Stimulated activated CD4-positive, alpha-beta T cell treated with anti-CD3 and anti-CD28 coated beads, Interleukin-2, amount 100 ng/mL, for 48 hours (primary cell): ENCODE measurements at regions not wholly inside any gene's neighbourhood (a gene's known extent, or its start where the extent isn't known, plus 50 kb on each side); places are given as distances from the start of the nearest gene placed in this dataset.
"Not testable (repeated sequence)": the region's sequence is repeated elsewhere in the genome, so short reads cannot be mapped to it uniquely, and the experiment has no call there.

ENCODE experiments used
- DNase-seq, 2 donors: peaks; one replicate each; pipeline ENCODE4 v3.0.0-alpha.2; 2020

GRCh38 chr14:48697362-48697761 lies 888.8 kb downstream of the RPS29 start:
- not testable (repeated sequence) for DNase-seq

- DNase-seq: no peak
These were observed 892.4 kb downstream of the RPS29 start for GRCh38 chr14:48693793-48694192.

- DNase-seq: no peak
These were observed 895.8 kb downstream of the RPS29 start for GRCh38 chr14:48690349-48690748.

GRCh38 chr14:48686650-48687049 lies 899.5 kb downstream of the RPS29 start:
- no peak for DNase-seq

- DNase-seq: no peak
These were observed 913.7 kb downstream of the RPS29 start for GRCh38 chr14:48672506-48672905.

GRCh38 chr14:48670939-48671338 lies 915.2 kb downstream of the RPS29 start:
- DNase-seq: no peak

GRCh38 chr14:48665077-48665784 lies 920.9 kb downstream of the RPS29 start:
- DNase-seq: no peak

- no peak for DNase-seq
These were observed 942.9 kb downstream of the RPS29 start for GRCh38 chr14:48643241-48643640.

- DNase-seq: no peak
These were observed 953.5 kb upstream of the MDGA2 start for GRCh38 chr14:48628870-48629269.

- DNase-seq: no peak
These were observed 947.6 kb upstream of the MDGA2 start for GRCh38 chr14:48622980-48623379.

- DNase-seq: no peak
These were observed 942.7 kb upstream of the MDGA2 start for GRCh38 chr14:48618057-48618456.

GRCh38 chr14:48616931-48617330 lies 941.5 kb upstream of the MDGA2 start:
- no peak for DNase-seq

- no peak for DNase-seq
These were observed 940.2 kb upstream of the MDGA2 start for GRCh38 chr14:48615618-48616017.

GRCh38 chr14:48614003-48614402 lies 938.6 kb upstream of the MDGA2 start:
- no peak for DNase-seq

GRCh38 chr14:48606960-48607359 lies 931.6 kb upstream of the MDGA2 start:
- not testable (repeated sequence) for DNase-seq

- no peak for DNase-seq
These were observed 923.1 kb upstream of the MDGA2 start for GRCh38 chr14:48598458-48598857.

GRCh38 chr14:48586099-48586498 lies 910.7 kb upstream of the MDGA2 start:
- DNase-seq: no peak

GRCh38 chr14:48584031-48584430 lies 908.6 kb upstream of the MDGA2 start:
- DNase-seq: no peak

- DNase-seq: no peak
These were observed 907.5 kb upstream of the MDGA2 start for GRCh38 chr14:48582938-48583337.

GRCh38 chr14:48580692-48581091 lies 905.3 kb upstream of the MDGA2 start:
- DNase-seq: no peak

GRCh38 chr14:48575772-48576171 lies 900.4 kb upstream of the MDGA2 start:
- no peak for DNase-seq

GRCh38 chr14:48568688-48569087 lies 893.3 kb upstream of the MDGA2 start:
- DNase-seq: no peak

GRCh38 chr14:48568252-48568651 lies 892.8 kb upstream of the MDGA2 start:
- DNase-seq: no peak

- no peak for DNase-seq
These were observed 888.1 kb upstream of the MDGA2 start for GRCh38 chr14:48563489-48563888.

GRCh38 chr14:48561438-48561837 lies 886.0 kb upstream of the MDGA2 start:
- not testable (repeated sequence) for DNase-seq
